ENCODE measurements at regions not wholly inside any gene's neighbourhood (a gene's known extent, or its start where the extent isn't known, plus 50 kb on each side); places are given as distances from the start of the nearest gene placed in this dataset.

DNA sequence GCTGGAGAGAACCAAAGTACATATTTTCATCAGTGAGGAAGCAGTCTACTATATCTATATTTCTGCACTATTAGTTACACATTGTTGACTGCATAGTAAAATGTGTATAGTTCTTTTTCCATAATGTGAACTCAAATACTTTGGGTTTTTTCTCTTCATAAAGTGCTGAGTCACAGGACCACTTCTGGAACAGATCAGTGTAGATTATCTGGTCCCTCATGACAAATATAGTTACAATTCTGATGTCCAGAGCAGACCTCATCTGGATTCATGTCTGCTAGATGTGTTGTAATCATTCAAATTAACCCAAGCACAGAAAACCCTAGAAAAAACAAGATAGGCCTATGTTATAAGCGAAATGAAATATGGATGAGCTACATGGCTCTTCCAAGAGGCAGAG lies 171.4 kb downstream of the SUCLA2 start:
- no peaks in the 10 kb centered on the region for H3K79me2 ChIP-seq (ENCODE audit: insufficient read depth, low read length)
- no peaks in the 10 kb centered on the region for H3K4me1 ChIP-seq (ENCODE audit: control insufficient read depth in 1 of 2, insufficient read depth in 2 of 2, low read length in 2 of 2)
- TF ChIP-seq, protein P1, sequence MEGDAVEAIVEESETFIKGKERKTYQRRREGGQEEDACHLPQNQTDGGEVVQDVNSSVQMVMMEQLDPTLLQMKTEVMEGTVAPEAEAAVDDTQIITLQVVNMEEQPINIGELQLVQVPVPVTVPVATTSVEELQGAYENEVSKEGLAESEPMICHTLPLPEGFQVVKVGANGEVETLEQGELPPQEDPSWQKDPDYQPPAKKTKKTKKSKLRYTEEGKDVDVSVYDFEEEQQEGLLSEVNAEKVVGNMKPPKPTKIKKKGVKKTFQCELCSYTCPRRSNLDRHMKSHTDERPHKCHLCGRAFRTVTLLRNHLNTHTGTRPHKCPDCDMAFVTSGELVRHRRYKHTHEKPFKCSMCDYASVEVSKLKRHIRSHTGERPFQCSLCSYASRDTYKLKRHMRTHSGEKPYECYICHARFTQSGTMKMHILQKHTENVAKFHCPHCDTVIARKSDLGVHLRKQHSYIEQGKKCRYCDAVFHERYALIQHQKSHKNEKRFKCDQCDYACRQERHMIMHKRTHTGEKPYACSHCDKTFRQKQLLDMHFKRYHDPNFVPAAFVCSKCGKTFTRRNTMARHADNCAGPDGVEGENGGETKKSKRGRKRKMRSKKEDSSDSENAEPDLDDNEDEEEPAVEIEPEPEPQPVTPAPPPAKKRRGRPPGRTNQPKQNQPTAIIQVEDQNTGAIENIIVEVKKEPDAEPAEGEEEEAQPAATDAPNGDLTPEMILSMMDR (IDR thresholded peaks at IDR 0.05) = no peak
- no peak overlapping the region for H3K4me2 ChIP-seq (replicated peaks; ENCODE audit: extremely low read depth, low read length, poor library complexity, severe bottlenecking)
- DNase-seq = no peak
- Mint-ChIP-seq H3K4me1 (no peaks in the 10 kb centered on the region), H3K4me3 (no peak overlapping the region), H3K9me3 (peaks cover 13 to 27% (median 20%) of the 10 kb centered on the region in 7 donors), H3K36me3 (no peaks in the 10 kb centered on the region), H3K27ac (no peak overlapping the region), H3K27me3 (ENCODE audit: low read depth in 3 of 3) (no peaks in the 10 kb centered on the region)
- no peaks in the 10 kb centered on the region for H3K36me3 ChIP-seq (replicated peaks in 1 of 2; ENCODE audit: control insufficient read depth in 1 of 2, insufficient read depth in 2 of 2, low read length in 2 of 2)
- peaks cover 15 to 17% of the 10 kb centered on the region in 2 donors for H3K9me3 ChIP-seq (replicated peaks in 1 of 2; ENCODE audit: control insufficient read depth in 1 of 2, insufficient read depth in 1 of 2, low read length in 2 of 2)
- no peak overlapping the region for H3K9ac ChIP-seq (ENCODE audit: insufficient read depth, low read length, poor library complexity, severe bottlenecking)
- no peak overlapping the region for H3K4me3 ChIP-seq (replicated peaks in 1 of 3; ENCODE audit: low read depth in 2 of 3, low read length in 3 of 3)
- H2AFZ ChIP-seq (ENCODE audit: insufficient read depth, low read depth, low read length, poor library complexity, severe bottlenecking) = no peak overlapping the region
- intact Hi-C loops (cut with micrococcal nuclease) = no loop called here
- H3K27me3 ChIP-seq (ENCODE audit: control insufficient read depth in 2 of 2, insufficient read depth in 2 of 2, low read length in 2 of 2) = no peaks in the 10 kb centered on the region
- H4K20me1 ChIP-seq (ENCODE audit: insufficient read depth, low read length) = no peaks in the 10 kb centered on the region
- WGBS (ENCODE audit: insufficient coverage) = no CpG with 5 or more reads among the region's 1 CpG
- H3K27ac ChIP-seq (ENCODE audit: low read depth in 1 of 2, low read length in 2 of 2) = no peak overlapping the region

DNA sequence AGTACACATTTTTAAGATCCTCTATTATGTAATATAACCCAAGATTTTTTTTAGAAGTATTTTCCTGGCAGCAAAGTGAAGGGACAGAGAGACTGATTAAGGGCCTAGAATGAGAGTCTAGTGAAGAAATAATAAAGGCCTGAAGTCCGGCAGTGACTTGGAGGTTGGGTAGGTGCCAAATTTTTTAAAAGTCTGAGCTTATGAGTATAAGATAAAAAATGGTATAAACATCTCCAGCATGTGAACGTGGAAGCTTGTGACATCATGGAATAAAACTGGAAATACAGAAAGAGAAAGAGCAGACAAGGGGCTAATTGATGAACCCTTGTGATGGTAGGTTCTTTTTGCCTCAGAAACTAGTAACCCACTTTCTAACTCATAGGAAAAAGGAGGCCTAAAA lies 174.6 kb downstream of the SUCLA2 start:
- Mint-ChIP-seq H3K4me1 (no peaks in the 10 kb centered on the region), H3K27ac (no peak overlapping the region), H3K4me3 (no peak overlapping the region), H3K9me3 (peaks cover 18 to 46% (median 30%) of the 10 kb centered on the region in 7 donors), H3K36me3 (no peaks in the 10 kb centered on the region), H3K27me3 (ENCODE audit: low read depth in 3 of 3) (no peaks in the 10 kb centered on the region)
- TF ChIP-seq, protein P1 (IDR thresholded peaks at IDR 0.05) = no peak
- H3K4me2 ChIP-seq (replicated peaks; ENCODE audit: extremely low read depth, low read length, poor library complexity, severe bottlenecking) = no peak overlapping the region
- intact Hi-C loops (cut with micrococcal nuclease) = no loop called here
- H4K20me1 ChIP-seq (ENCODE audit: insufficient read depth, low read length) = no peaks in the 10 kb centered on the region
- H3K27ac ChIP-seq (ENCODE audit: low read depth in 1 of 2, low read length in 2 of 2) = no peak overlapping the region
- DNase-seq = no peak
- no peaks in the 10 kb centered on the region for H3K4me1 ChIP-seq (ENCODE audit: control insufficient read depth in 1 of 2, insufficient read depth in 2 of 2, low read length in 2 of 2)
- H3K4me3 ChIP-seq (replicated peaks in 1 of 3; ENCODE audit: low read depth in 2 of 3, low read length in 3 of 3) = no peak overlapping the region
- 100% methylated on average over 1 of the region's 2 CpGs for WGBS (ENCODE audit: insufficient coverage)
- no peaks in the 10 kb centered on the region for H3K36me3 ChIP-seq (replicated peaks in 1 of 2; ENCODE audit: control insufficient read depth in 1 of 2, insufficient read depth in 2 of 2, low read length in 2 of 2)
- no peaks in the 10 kb centered on the region for H3K79me2 ChIP-seq (ENCODE audit: insufficient read depth, low read length)
- no peaks in the 10 kb centered on the region for H3K27me3 ChIP-seq (ENCODE audit: control insufficient read depth in 2 of 2, insufficient read depth in 2 of 2, low read length in 2 of 2)
- no peak overlapping the region for H3K9ac ChIP-seq (ENCODE audit: insufficient read depth, low read length, poor library complexity, severe bottlenecking)
- H3K9me3 ChIP-seq (replicated peaks in 1 of 2; ENCODE audit: control insufficient read depth in 1 of 2, insufficient read depth in 1 of 2, low read length in 2 of 2) = peaks cover 17 to 24% of the 10 kb centered on the region in 2 donors
- H2AFZ ChIP-seq (ENCODE audit: insufficient read depth, low read depth, low read length, poor library complexity, severe bottlenecking) = no peak overlapping the region
